Uterus (tissue), 2 donors: ENCODE measurements at regions not wholly inside any gene's neighbourhood (a gene's known extent, or its start where the extent isn't known, plus 50 kb on each side); places are given as distances from the start of the nearest gene placed in this dataset.

Experiments used
- CTCF ChIP-seq, 4 experiments: fragments of 200-600 bp in 2 of 4; fragments of 450-650 bp in 2 of 4; sonication (generic) in 2 of 4; IDR thresholded peaks; one replicate each; pipeline ENCODE4 v1.5.1; 2016 to 2019; ENCODE audit warnings: antibody characterized with exemption in 4 of 4, mild to moderate bottlenecking in 2 of 4, moderate library complexity in 1 of 4
- POLR2A ChIP-seq, 2 donors: fragments of 450-650 bp; IDR thresholded peaks; one replicate each; pipeline ENCODE4 v1.6.1; 2016; ENCODE audit warnings: antibody characterized with exemption in 2 of 2, mild to moderate bottlenecking in 1 of 2, moderate library complexity in 1 of 2

- TF ChIP-seq CTCF (IDR thresholded peaks at IDR 0.05) (no peak), POLR2A (IDR thresholded peaks at IDR 0.05) (no peak)
Observed at GRCh38 chr2:44071454-44072046, 75.8 kb upstream of the LRPPRC start.
